ENCODE measurements at regions not wholly inside any gene's neighbourhood (a gene's known extent, or its start where the extent isn't known, plus 50 kb on each side); places are given as distances from the start of the nearest gene placed in this dataset.

- no peak for TF ChIP-seq EZH2 (optimal IDR thresholded peaks at IDR 0.05; ENCODE audit: low read depth, low read length)
- DNase-seq, result no peak
Observed at GRCh38 chr5:1704266-1704665, 95.4 kb downstream of the MRPL36 start.

GRCh38 chr5:1703352-1704050 lies 96.1 kb downstream of the MRPL36 start:
- no peaks in the 10 kb centered on the region for H4K20me1 ChIP-seq (ENCODE audit: insufficient read depth, low read length)
- no peaks in the 10 kb centered on the region for H3K9me3 ChIP-seq (replicated peaks; ENCODE audit: insufficient read depth, low read length)
- no peak overlapping the region for H2AFZ ChIP-seq (ENCODE audit: low read length)
- peaks cover 44% of the 10 kb centered on the region for H3K27me3 ChIP-seq (replicated peaks; ENCODE audit: insufficient read depth, low read length)
- TF ChIP-seq EZH2 (optimal IDR thresholded peaks at IDR 0.05; ENCODE audit: low read depth, low read length), result no peak
- no peak for TF ChIP-seq CTCF (IDR thresholded peaks at IDR 0.05; ENCODE audit: low read length)
- TF ChIP-seq EZH2phosphoT487 (IDR thresholded peaks at IDR 0.05; ENCODE audit: low read length), result no peak
- H3K4me2 ChIP-seq (ENCODE audit: low read depth, low read length), result no peak overlapping the region
- H3K9me2 ChIP-seq (replicated peaks; ENCODE audit: insufficient read depth, low read length), result no peaks in the 10 kb centered on the region
- H3K79me2 ChIP-seq (ENCODE audit: low read length), result no peaks in the 10 kb centered on the region
- H3K36me3 ChIP-seq (replicated peaks; ENCODE audit: insufficient read depth, low read length), result no peaks in the 10 kb centered on the region
- no peaks in the 10 kb centered on the region for H3F3A ChIP-seq (ENCODE audit: insufficient read depth, low read length)
- H3K27ac ChIP-seq (ENCODE audit: low read length), result no peak overlapping the region
- H3K4me1 ChIP-seq (ENCODE audit: low read length), result no peaks in the 10 kb centered on the region
- no peak for DNase-seq
- no peak overlapping the region for H3K4me3 ChIP-seq (ENCODE audit: low read length)
- no peak overlapping the region for H3K9ac ChIP-seq (ENCODE audit: low read length)

More at GRCh38 chr5:1704266-1704665, 95.4 kb downstream of the MRPL36 start:
- H3K36me3 ChIP-seq (replicated peaks; ENCODE audit: insufficient read depth, low read length), result no peaks in the 10 kb centered on the region
- no peaks in the 10 kb centered on the region for H3K4me1 ChIP-seq (ENCODE audit: low read length)
- H3K9me2 ChIP-seq (replicated peaks; ENCODE audit: insufficient read depth, low read length), result no peaks in the 10 kb centered on the region
- H3K9ac ChIP-seq (ENCODE audit: low read length), result no peak overlapping the region
- no peaks in the 10 kb centered on the region for H4K20me1 ChIP-seq (ENCODE audit: insufficient read depth, low read length)
- H3F3A ChIP-seq (ENCODE audit: insufficient read depth, low read length), result no peaks in the 10 kb centered on the region
- H3K4me3 ChIP-seq (ENCODE audit: low read length), result no peak overlapping the region
- H2AFZ ChIP-seq (ENCODE audit: low read length), result no peak overlapping the region
- H3K27me3 ChIP-seq (replicated peaks; ENCODE audit: insufficient read depth, low read length), result peaks cover 44% of the 10 kb centered on the region
- H3K4me2 ChIP-seq (ENCODE audit: low read depth, low read length), result no peak overlapping the region
- no peaks in the 10 kb centered on the region for H3K9me3 ChIP-seq (replicated peaks; ENCODE audit: insufficient read depth, low read length)
- no peak overlapping the region for H3K27ac ChIP-seq (ENCODE audit: low read length)
- H3K79me2 ChIP-seq (ENCODE audit: low read length), result no peaks in the 10 kb centered on the region

GRCh38 chr5:1702318-1702717 lies 97.3 kb downstream of the MRPL36 start:
- DNase-seq, result no peak
- Histone ChIP-seq H3K4me3 (ENCODE audit: low read length) (no peak overlapping the region), H3F3A (ENCODE audit: insufficient read depth, low read length) (no peaks in the 10 kb centered on the region), H3K9me3 (replicated peaks; ENCODE audit: insufficient read depth, low read length) (no peaks in the 10 kb centered on the region), H3K9ac (ENCODE audit: low read length) (no peak overlapping the region), H3K79me2 (ENCODE audit: low read length) (no peaks in the 10 kb centered on the region), H3K4me2 (ENCODE audit: low read depth, low read length) (no peak overlapping the region), H4K20me1 (ENCODE audit: insufficient read depth, low read length) (no peaks in the 10 kb centered on the region), H2AFZ (ENCODE audit: low read length) (no peak overlapping the region), H3K27me3 (replicated peaks; ENCODE audit: insufficient read depth, low read length) (peaks cover 39% of the 10 kb centered on the region), H3K27ac (ENCODE audit: low read length) (no peak overlapping the region), H3K36me3 (replicated peaks; ENCODE audit: insufficient read depth, low read length) (no peaks in the 10 kb centered on the region), H3K4me1 (ENCODE audit: low read length) (no peaks in the 10 kb centered on the region), H3K9me2 (replicated peaks; ENCODE audit: insufficient read depth, low read length) (no peaks in the 10 kb centered on the region)
- TF ChIP-seq EZH2phosphoT487 (IDR thresholded peaks at IDR 0.05; ENCODE audit: low read length) (no peak), CTCF (IDR thresholded peaks at IDR 0.05; ENCODE audit: low read length) (no peak), EZH2 (optimal IDR thresholded peaks at IDR 0.05; ENCODE audit: low read depth, low read length) (no peak)

- Histone ChIP-seq H3K9ac (ENCODE audit: low read length) (no peak overlapping the region), H3K27me3 (replicated peaks; ENCODE audit: insufficient read depth, low read length) (peaks cover 39% of the 10 kb centered on the region), H3K4me1 (ENCODE audit: low read length) (no peaks in the 10 kb centered on the region), H3K36me3 (replicated peaks; ENCODE audit: insufficient read depth, low read length) (no peaks in the 10 kb centered on the region), H3K4me2 (ENCODE audit: low read depth, low read length) (no peak overlapping the region), H3K9me2 (replicated peaks; ENCODE audit: insufficient read depth, low read length) (no peaks in the 10 kb centered on the region), H3F3A (ENCODE audit: insufficient read depth, low read length) (no peaks in the 10 kb centered on the region), H4K20me1 (ENCODE audit: insufficient read depth, low read length) (no peaks in the 10 kb centered on the region), H2AFZ (ENCODE audit: low read length) (no peak overlapping the region), H3K27ac (ENCODE audit: low read length) (no peak overlapping the region), H3K79me2 (ENCODE audit: low read length) (no peaks in the 10 kb centered on the region), H3K9me3 (replicated peaks; ENCODE audit: insufficient read depth, low read length) (no peaks in the 10 kb centered on the region), H3K4me3 (ENCODE audit: low read length) (no peak overlapping the region)
- TF ChIP-seq EZH2 (optimal IDR thresholded peaks at IDR 0.05; ENCODE audit: low read depth, low read length) (no peak), CTCF (IDR thresholded peaks at IDR 0.05; ENCODE audit: low read length) (no peak), EZH2phosphoT487 (IDR thresholded peaks at IDR 0.05; ENCODE audit: low read length) (no peak)
- no peak for DNase-seq
Observed at GRCh38 chr5:1701884-1702283, 97.8 kb downstream of the MRPL36 start.
